Astrocyte of the cerebellum (primary cell): ENCODE measurements at regions not wholly inside any gene's neighbourhood (a gene's known extent, or its start where the extent isn't known, plus 50 kb on each side); places are given as distances from the start of the nearest gene placed in this dataset.

ENCODE experiments used
- DNase-seq: peaks from one replicate; pipeline ENCODE4 v3.0.0-alpha.2; 2011; ENCODE audit warnings: low read depth
- H3K4me3 ChIP-seq: 2 replicates; pipeline ENCODE4 v1.5.1; 2011; ENCODE audit warnings: mild to moderate bottlenecking, low read depth, low read length, moderate library complexity
- CTCF ChIP-seq: IDR thresholded peaks from 2 replicates; pipeline ENCODE4 v1.5.1; 2012; ENCODE audit warnings: low read length, low read depth, moderate library complexity, mild to moderate bottlenecking; ENCODE audit errors: missing control alignments
- in situ Hi-C: cut with HindIII; loops from 2 replicates; pipeline ENCODE4 v1.10.0; 2017; ENCODE audit warnings: low sequenced_read_pairs

DNA sequence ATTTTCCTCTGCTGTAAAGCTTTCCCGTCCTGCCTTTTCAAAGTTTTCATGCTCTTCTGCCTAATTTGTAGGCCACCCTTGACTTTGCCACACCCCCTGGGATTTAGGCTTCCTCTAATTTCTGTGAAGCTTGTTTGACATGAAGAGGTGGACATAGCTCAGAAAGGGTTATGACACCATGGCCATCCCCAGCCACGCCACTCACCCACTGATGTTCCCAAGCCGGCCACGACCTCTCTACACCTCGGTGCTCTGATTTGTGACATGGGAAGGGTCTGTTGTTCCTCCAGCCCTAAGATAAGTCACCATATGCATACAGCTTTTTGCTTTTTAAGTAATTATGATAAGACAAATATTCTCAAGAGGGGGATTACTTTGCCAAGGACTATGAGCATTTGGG lies 139.5 kb downstream of the BARX1 start:
- no peak for TF ChIP-seq CTCF
- no peak for DNase-seq
- no peak overlapping the region for H3K4me3 ChIP-seq
- in situ Hi-C loops, result no loop called here

GRCh38 chr9:93815135-93815534 lies 140.0 kb downstream of the BARX1 start:
- no peak for DNase-seq
- no peak for TF ChIP-seq CTCF

GRCh38 chr9:93814077-93814956 lies 140.8 kb downstream of the BARX1 start:
- no peak for DNase-seq
- H3K4me3 ChIP-seq, result no peak overlapping the region
- in situ Hi-C loops, result no loop called here
- no peak for TF ChIP-seq CTCF

More at GRCh38 chr9:93815135-93815534, 140.0 kb downstream of the BARX1 start:
- no peak overlapping the region for H3K4me3 ChIP-seq
- in situ Hi-C loops, result no loop called here

- in situ Hi-C loops, result no loop called here
- no peak for TF ChIP-seq CTCF
- H3K4me3 ChIP-seq, result no peak overlapping the region
- DNase-seq, result no peak
Observed at GRCh38 chr9:93813221-93814076, 141.7 kb downstream of the BARX1 start.

DNA sequence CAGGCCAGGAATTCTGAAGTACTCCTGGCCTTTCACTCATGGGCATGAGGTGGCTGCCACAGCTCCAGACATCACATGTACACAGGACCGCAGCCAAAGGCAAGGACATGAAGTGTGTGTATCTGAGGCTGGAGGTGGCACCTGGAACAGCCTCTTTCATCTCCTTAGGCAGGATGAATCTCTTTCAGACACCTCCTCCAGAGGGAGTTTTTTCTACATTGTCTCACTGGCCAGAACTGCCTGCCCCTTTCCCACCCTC lies 142.8 kb downstream of the BARX1 start:
- in situ Hi-C loops, result no loop called here
- H3K4me3 ChIP-seq, result no peak overlapping the region
- DNase-seq, result no peak
- no peak for TF ChIP-seq CTCF

DNA sequence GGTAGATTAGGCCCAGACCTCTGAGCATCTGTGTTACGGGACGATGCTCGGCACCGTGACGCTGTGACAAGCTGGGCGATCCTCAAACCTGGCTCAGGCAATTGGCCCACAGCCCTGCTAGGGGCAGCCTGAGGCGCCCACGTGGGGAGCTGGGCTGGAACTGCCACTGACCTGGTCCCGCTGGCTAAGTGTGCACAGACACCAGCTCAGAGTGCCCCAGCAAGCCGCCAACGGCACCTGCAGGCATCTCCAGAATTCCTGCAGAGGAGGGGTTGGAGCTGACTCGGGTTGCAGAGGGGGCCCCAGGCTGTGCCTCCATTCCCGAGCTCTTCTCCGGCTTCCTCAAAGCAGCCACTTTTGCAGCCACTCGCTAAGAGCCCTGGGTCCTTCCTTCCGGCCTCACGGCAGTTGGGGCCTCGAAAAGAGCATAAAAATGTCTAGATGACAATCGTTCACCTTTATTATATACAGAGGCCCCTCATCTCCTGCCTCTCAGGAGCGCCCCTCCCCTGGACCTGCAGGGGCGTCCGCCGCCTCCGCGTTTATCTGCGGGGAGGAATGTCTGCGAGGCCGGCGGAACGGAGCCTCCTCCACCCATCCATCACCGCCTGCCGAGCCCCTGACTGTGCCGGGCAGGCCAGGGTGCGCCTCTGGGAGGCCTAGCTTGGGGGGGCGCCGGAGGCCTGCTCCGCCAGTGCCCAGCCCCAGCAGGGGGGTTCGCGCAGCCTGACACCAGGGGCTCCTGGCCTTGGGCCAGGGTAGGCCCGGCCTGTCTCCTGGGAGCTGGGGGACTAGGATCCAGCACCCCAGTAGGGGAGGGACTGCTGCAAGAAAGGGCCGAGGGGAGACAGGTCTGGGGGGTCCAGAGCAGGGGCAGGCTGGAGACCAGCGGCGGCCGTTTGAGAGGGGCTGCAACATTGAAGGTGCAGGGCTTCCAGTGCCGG lies 144.9 kb downstream of the BARX1 start:
- no peak for TF ChIP-seq CTCF
- DNase-seq, result no peak
- in situ Hi-C loops, result no loop called here
- no peak overlapping the region for H3K4me3 ChIP-seq
